HepG2 (cell line): ENCODE measurements at regions not wholly inside any gene's neighbourhood (a gene's known extent, or its start where the extent isn't known, plus 50 kb on each side); places are given as distances from the start of the nearest gene placed in this dataset.

Experiments
- ATAC-seq: fragments of 200-7000 bp; cut with Tn5 transposase; 3 replicates; pipeline ENCODE4 v1.9.1; 2020; ENCODE audit warnings: mild to moderate bottlenecking, moderate library complexity
- BruUV-seq: library from RNA; stranded (reverse); fragments of 400-500 nt; replicated peaks from 2 replicates; lab custom pipeline; 2021; lab: Mats Ljungman, UMichigan
- CTCF ChIA-PET: fragments of 300-600 bp; formaldehyde crosslinking; extraction: SDS; loops from one replicate; lab custom pipeline; 2021; ENCODE audit warnings: low total read pairs, inconsistent platforms, low intra/inter-chr PET ratio; lab: Yijun Ruan, JAX
- POLR2A ChIA-PET: fragments of 350-600 bp; sonication (Branson Sonifier 250); formaldehyde crosslinking; loops from one replicate; lab custom pipeline; 2020; ENCODE audit warnings: antibody characterized with exemption, inconsistent platforms; lab: Yijun Ruan, JAX
- DNase-seq: peaks from one replicate; pipeline ENCODE4 v3.0.0-alpha.2; 2015; ENCODE audit warnings: low spot score
- FAIRE-seq: peaks from 3 replicates; lab custom pipeline; 2011; peaks lifted over from hg19 to GRCh38; lab: Jason Lieb, UNC
- H2AFZ ChIP-seq: one replicate; pipeline ENCODE4 v1.6.1; 2011; ENCODE audit warnings: low read length, inconsistent platforms
- H3K27ac ChIP-seq: fragments of 300-600 bp; 3 replicates; pipeline ENCODE4 v1.8.0; 2011; ENCODE audit warnings: mixed run types, mild to moderate bottlenecking, mixed read lengths, low read length, inconsistent platforms; ENCODE audit not compliant: insufficient read depth; ENCODE audit errors: extremely low read length
- H3K27me3 ChIP-seq, 2 experiments: fragments of 200-600 bp in 1 of 2; 2 replicates in 1 of 2; 3 replicates in 1 of 2; pipeline versions ENCODE4 v1.6.0 to v1.8.0; 2011; ENCODE audit warnings: low read length in 2 of 2, mild to moderate bottlenecking in 2 of 2, moderate library complexity in 2 of 2, inconsistent platforms in 1 of 2; ENCODE audit not compliant: insufficient read depth in 2 of 2, control insufficient read depth in 1 of 2
- H3K36me3 ChIP-seq, 2 experiments: fragments of 200-600 bp in 1 of 2; replicated peaks in 1 of 2; 2 replicates in 1 of 2; 3 replicates in 1 of 2; pipeline versions ENCODE4 v1.5.1 to v1.8.0; 2011; ENCODE audit warnings: low read length in 2 of 2, inconsistent platforms in 1 of 2; ENCODE audit not compliant: insufficient read depth in 2 of 2, control insufficient read depth in 1 of 2
- H3K4me1 ChIP-seq: 2 replicates; pipeline ENCODE4 v1.5.1; 2012; ENCODE audit warnings: low read length, inconsistent platforms; ENCODE audit not compliant: insufficient read depth
- H3K4me2 ChIP-seq: 2 replicates; pipeline ENCODE4 v1.6.0; 2011; ENCODE audit warnings: low read depth, low read length, inconsistent platforms
- H3K4me3 ChIP-seq, 3 experiments: fragments of 200-600 bp in 1 of 3; sonication (generic), shearing (Covaris generic) in 1 of 3; replicated peaks in 1 of 3; 2 replicates each; pipeline ENCODE4 v1.5.1; 2011 to 2016; ENCODE audit warnings: low read length in 3 of 3, inconsistent platforms in 2 of 3, low read depth in 2 of 3, mild to moderate bottlenecking in 2 of 3, control low read depth in 1 of 3, mixed read lengths in 1 of 3; ENCODE audit not compliant: insufficient read depth in 1 of 3
- H3K79me2 ChIP-seq: one replicate; pipeline ENCODE4 v1.6.1; 2011; ENCODE audit warnings: low read length, inconsistent platforms; ENCODE audit not compliant: insufficient read depth
- H3K9ac ChIP-seq: 2 replicates; pipeline ENCODE4 v1.6.0; 2011; ENCODE audit warnings: mild to moderate bottlenecking, low read depth, low read length, inconsistent platforms; ENCODE audit not compliant: insufficient read depth
- H3K9me3 ChIP-seq: 2 replicates; pipeline ENCODE4 v1.5.1; 2012; ENCODE audit warnings: mild to moderate bottlenecking, low read length
- H4K20me1 ChIP-seq: 2 replicates; pipeline ENCODE4 v1.6.0; 2011; ENCODE audit warnings: inconsistent platforms, mild to moderate bottlenecking, low read length, moderate library complexity; ENCODE audit not compliant: insufficient read depth
- IKZF1 ChIP-seq: fragments of 450-650 bp; IDR thresholded peaks from 2 replicates; pipeline ENCODE4 v1.7.1; 2016
- MXD4 ChIP-seq: IDR thresholded peaks from 2 replicates; pipeline ENCODE4 v1.6.1; 2016; ENCODE audit warnings: mild to moderate bottlenecking, missing biosample characterization, missing genetic modification reagents
- SIX4 ChIP-seq: sonication (generic); formaldehyde crosslinking; IDR thresholded peaks from 2 replicates; pipeline ENCODE4 v1.4.0; 2020; ENCODE audit warnings: missing genetic modification reagents
- UBTF ChIP-seq: sonication (generic); formaldehyde crosslinking; IDR thresholded peaks from 2 replicates; pipeline ENCODE4 v1.4.0; 2020; ENCODE audit warnings: mild to moderate bottlenecking, missing genetic modification reagents
- ZFAT ChIP-seq: sonication (generic); formaldehyde crosslinking; conservative IDR thresholded peaks from 2 replicates; pipeline ENCODE4 v1.8.1; 2023; ENCODE audit warnings: missing genetic modification reagents, inconsistent platforms
- ZNF44 ChIP-seq: sonication (generic); formaldehyde crosslinking; IDR thresholded peaks from 2 replicates; pipeline ENCODE4 v1.5.1; 2020; ENCODE audit warnings: mild to moderate bottlenecking, missing genetic modification reagents
- ZNF484 ChIP-seq: sonication (generic); formaldehyde crosslinking; IDR thresholded peaks from 2 replicates; pipeline ENCODE4 v1.5.1; 2020; ENCODE audit warnings: mild to moderate bottlenecking, low read depth, missing genetic modification reagents, borderline replicate concordance
- ZNF512B ChIP-seq: sonication (generic); formaldehyde crosslinking; IDR thresholded peaks from 2 replicates; pipeline ENCODE4 v1.5.1; 2020; ENCODE audit warnings: missing genetic modification reagents, mild to moderate bottlenecking, borderline replicate concordance
- ZNF543 ChIP-seq: sonication (generic); formaldehyde crosslinking; IDR thresholded peaks from 2 replicates; pipeline ENCODE4 v1.4.0; 2020; ENCODE audit warnings: mild to moderate bottlenecking, missing genetic modification reagents
- ZNF609 ChIP-seq: sonication (generic); formaldehyde crosslinking; IDR thresholded peaks from 2 replicates; pipeline ENCODE4 v1.4.0; 2020; ENCODE audit warnings: mild to moderate bottlenecking, missing genetic modification reagents, borderline replicate concordance
- ZNF816 ChIP-seq: sonication (generic); formaldehyde crosslinking; IDR thresholded peaks from 2 replicates; pipeline ENCODE4 v1.8.0; 2022; ENCODE audit warnings: missing genetic modification reagents, mild to moderate bottlenecking, borderline replicate concordance
- WGBS: methylation state at CpG from one replicate; pipeline ENCODE4 v1.1.6; 2017; ENCODE audit warnings: low lambda C conversion rate; 5-methylcytosine and 5-hydroxymethylcytosine counted together
- in situ Hi-C: cut with HindIII; loops from 2 replicates; pipeline ENCODE4 v1.10.0; 2017; ENCODE audit warnings: low pct_unique_long_range_greater_than_20kb; ENCODE audit not compliant: extremely low pct_ligation_motif_present
- intact Hi-C: fragments of 100-400 bp; cut with micrococcal nuclease; formaldehyde crosslinking; loops from one replicate; pipeline ENCODE4 v1.10.0; 2022; ENCODE audit not compliant: unreplicated experiment

- TF ChIP-seq ZNF609 (CRISPR knock-in tag) = no peak
- no peak for TF ChIP-seq IKZF1
- no peak for TF ChIP-seq SIX4 (CRISPR knock-in tag)
Measured at GRCh38 chr9:97751531-97751930, 54.4 kb upstream of the XPA start (continued).

GRCh38 chr9:97752274-97752673, 55.1 kb upstream of the XPA start:
- no peak for DNase-seq
- FAIRE-seq = no peak
- no peak overlapping the region for H3K27ac ChIP-seq
- no peaks in the 10 kb centered on the region for H3K79me2 ChIP-seq
- no peak overlapping the region for H3K4me3 ChIP-seq
- H3K4me1 ChIP-seq = peaks cover 16% of the 10 kb centered on the region
- intact Hi-C loops = no loop called here
- H3K9ac ChIP-seq = no peak overlapping the region
- no peak overlapping the region for H2AFZ ChIP-seq
- POLR2A ChIA-PET = no interaction called here
- H3K27me3 ChIP-seq = no peaks in the 10 kb centered on the region
- BruUV-seq = no TSS peak
- H4K20me1 ChIP-seq = no peaks in the 10 kb centered on the region
- ATAC-seq = no peak
- H3K4me2 ChIP-seq = no peak overlapping the region
- WGBS = no CpG with 5 or more reads among the region's 2 CpGs
- no peaks in the 10 kb centered on the region for H3K36me3 ChIP-seq
- in situ Hi-C loops = no loop called here
- H3K9me3 ChIP-seq = no peaks in the 10 kb centered on the region
- CTCF ChIA-PET = no interaction called here
- TF ChIP-seq ZNF816 (CRISPR knock-in tag) (no peak), ZFAT (no peak), ZNF512B (no peak), ZNF484 (CRISPR knock-in tag) (no peak), ZNF543 (CRISPR knock-in tag) (no peak), ZNF44 (CRISPR knock-in tag) (no peak), UBTF (no peak), MXD4 (no peak)
